Suprapubic skin (tissue), 4 donors: ENCODE measurements at regions not wholly inside any gene's neighbourhood (a gene's known extent, or its start where the extent isn't known, plus 50 kb on each side); places are given as distances from the start of the nearest gene placed in this dataset.

Source experiments
- DNase-seq, 2 donors: peaks; one replicate each; pipeline ENCODE4 v3.0.0-alpha.2; 2019; ENCODE audit warnings: low spot score in 2 of 2
- H3K27ac ChIP-seq: fragments of 200-600 bp; sonication (generic); one replicate; pipeline ENCODE4 v1.5.1; 2019
- H3K27me3 ChIP-seq: fragments of 200-600 bp; sonication (generic); one replicate; pipeline ENCODE4 v1.5.1; 2019
- H3K36me3 ChIP-seq: fragments of 200-600 bp; sonication (generic); one replicate; pipeline ENCODE4 v1.5.1; 2019
- H3K4me1 ChIP-seq: fragments of 200-600 bp; sonication (generic); one replicate; pipeline ENCODE4 v1.5.1; 2019
- H3K4me3 ChIP-seq: fragments of 200-600 bp; sonication (generic); one replicate; pipeline ENCODE4 v1.5.1; 2019; ENCODE audit warnings: mild to moderate bottlenecking
- H3K9me3 ChIP-seq: fragments of 200-600 bp; sonication (generic); one replicate; pipeline ENCODE4 v1.5.1; 2019
- CTCF ChIP-seq, 2 donors: fragments of 200-600 bp in 1 of 2; fragments of 450-650 bp in 1 of 2; sonication (generic) in 1 of 2; IDR thresholded peaks; one replicate each; pipeline ENCODE4 v1.5.1; 2016 to 2019; ENCODE audit warnings: antibody characterized with exemption in 2 of 2, mild to moderate bottlenecking in 1 of 2, moderate library complexity in 1 of 2
- EP300 ChIP-seq: sonication (generic); formaldehyde crosslinking; IDR thresholded peaks from one replicate; pipeline ENCODE4 v1.6.1; 2017; ENCODE audit warnings: antibody characterized with exemption
- POLR2A ChIP-seq, 2 donors: fragments of 450-650 bp; IDR thresholded peaks; one replicate each; pipeline ENCODE4 v1.6.1; 2017; ENCODE audit warnings: antibody characterized with exemption in 2 of 2, mild to moderate bottlenecking in 2 of 2, moderate library complexity in 2 of 2
- POLR2AphosphoS5 ChIP-seq, 3 donors: sonication (generic); formaldehyde crosslinking; IDR thresholded peaks; one replicate each; pipeline ENCODE4 v1.6.1; 2017; ENCODE audit warnings: antibody characterized with exemption in 3 of 3
- WGBS: methylation state at CpG from one replicate; pipeline ENCODE4 v1.1.5; 2018; 5-methylcytosine and 5-hydroxymethylcytosine counted together

DNA sequence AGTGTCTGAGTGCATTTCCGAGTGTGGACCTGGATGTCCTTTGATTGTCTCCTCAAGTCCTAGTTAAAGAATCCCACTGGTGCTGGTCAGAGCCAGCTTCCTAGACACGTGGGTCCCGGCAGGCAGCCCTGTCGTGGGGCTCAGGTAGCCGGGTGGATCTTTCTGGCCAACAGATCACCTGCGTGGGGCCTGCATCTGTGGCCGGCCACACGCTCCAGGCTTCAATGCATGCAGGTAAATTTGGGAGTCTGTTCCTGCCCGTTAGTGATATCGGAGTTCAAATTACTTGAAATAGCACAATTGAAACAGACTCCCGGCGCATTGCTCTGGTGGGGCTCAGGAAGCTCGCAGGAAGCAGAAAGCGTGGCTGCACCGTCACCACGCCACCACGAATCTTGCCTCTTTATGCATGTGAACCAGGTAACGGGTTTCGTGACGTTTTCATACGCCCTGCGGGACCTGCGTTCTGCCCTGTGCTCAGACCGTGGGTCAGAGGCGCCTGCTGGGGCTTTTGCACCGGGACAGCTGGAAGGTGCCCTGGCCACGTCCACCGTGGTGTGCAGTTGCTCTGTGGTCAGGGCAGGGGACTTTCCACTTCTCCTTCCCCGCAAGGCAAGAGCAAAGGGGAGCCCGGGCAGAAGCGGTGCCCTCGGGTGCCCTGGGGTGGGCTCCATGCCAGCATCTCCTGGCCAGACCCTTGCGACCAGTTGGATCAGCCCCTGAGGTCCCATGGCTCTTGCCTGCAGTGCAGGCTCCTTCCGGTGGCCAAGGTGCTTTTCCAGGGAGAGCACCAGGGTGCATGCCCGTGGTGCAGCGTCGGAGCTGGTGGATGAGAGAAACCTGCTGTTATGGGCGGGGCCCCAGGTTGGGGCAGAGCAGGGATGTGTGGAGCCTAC lies 803.5 kb downstream of the BRD1 start:
- Histone ChIP-seq H3K27me3 (peaks cover 70% of the 10 kb centered on the region), H3K9me3 (no peaks in the 10 kb centered on the region), H3K36me3 (no peaks in the 10 kb centered on the region), H3K4me3 (no peak overlapping the region), H3K27ac (no peak overlapping the region), H3K4me1 (no peaks in the 10 kb centered on the region)
- 82% methylated on average over 23 of the region's 38 CpGs for WGBS
- no peak for TF ChIP-seq CTCF (IDR thresholded peaks at IDR 0.05)
- TF ChIP-seq EP300: no peak
- TF ChIP-seq POLR2A (IDR thresholded peaks at IDR 0.05): no peak
- no peak for TF ChIP-seq POLR2AphosphoS5 (IDR thresholded peaks at IDR 0.05)
- peak; percentile 53 to 63 for DNase-seq

DNA sequence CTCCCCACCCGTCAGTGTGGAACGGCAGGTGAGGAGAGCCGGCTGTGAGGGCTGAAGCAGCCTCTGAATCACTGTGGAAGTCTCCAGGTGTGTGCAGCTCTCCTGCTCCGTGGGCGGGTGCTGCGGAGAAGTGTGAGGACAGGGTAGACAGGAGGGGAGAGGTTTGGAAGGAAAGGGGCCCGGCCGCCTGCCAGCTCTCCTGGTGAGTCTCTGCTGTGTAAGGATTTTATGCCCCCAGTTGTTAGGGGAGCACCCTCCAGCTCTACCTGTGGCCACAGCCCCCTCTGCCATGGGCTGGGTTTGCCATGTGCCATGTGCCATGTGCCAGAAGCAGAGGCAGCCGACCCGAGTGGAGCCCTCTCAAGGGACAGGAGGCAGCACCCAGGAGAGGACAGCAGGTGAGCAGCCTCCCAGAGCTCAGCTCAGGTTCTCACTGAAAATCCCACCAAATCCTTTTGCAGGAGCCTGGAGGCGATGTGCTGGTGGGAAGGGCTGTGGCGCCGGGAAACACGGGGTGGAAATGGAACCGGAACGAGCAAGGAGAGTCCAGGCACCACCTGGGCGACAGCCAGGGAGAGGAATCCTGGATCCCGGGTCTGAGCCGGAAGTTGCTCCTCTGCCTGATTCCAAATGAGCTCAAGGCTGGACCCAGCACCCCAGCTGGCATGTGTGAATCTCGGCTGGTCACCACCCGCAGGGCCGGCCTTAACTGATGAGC lies 804.4 kb downstream of the BRD1 start:
- Histone ChIP-seq H3K4me1 (no peaks in the 10 kb centered on the region), H3K27ac (no peak overlapping the region), H3K9me3 (no peaks in the 10 kb centered on the region), H3K27me3 (peaks cover 66% of the 10 kb centered on the region), H3K4me3 (no peak overlapping the region), H3K36me3 (no peaks in the 10 kb centered on the region)
- TF ChIP-seq CTCF (IDR thresholded peaks at IDR 0.05) (no peak), EP300 (no peak), POLR2AphosphoS5 (IDR thresholded peaks at IDR 0.05) (no peak), POLR2A (IDR thresholded peaks at IDR 0.05) (no peak)
- DNase-seq: peak; percentile 37 to 73
- WGBS: 83% methylated on average over 14 of the region's 22 CpGs

DNA sequence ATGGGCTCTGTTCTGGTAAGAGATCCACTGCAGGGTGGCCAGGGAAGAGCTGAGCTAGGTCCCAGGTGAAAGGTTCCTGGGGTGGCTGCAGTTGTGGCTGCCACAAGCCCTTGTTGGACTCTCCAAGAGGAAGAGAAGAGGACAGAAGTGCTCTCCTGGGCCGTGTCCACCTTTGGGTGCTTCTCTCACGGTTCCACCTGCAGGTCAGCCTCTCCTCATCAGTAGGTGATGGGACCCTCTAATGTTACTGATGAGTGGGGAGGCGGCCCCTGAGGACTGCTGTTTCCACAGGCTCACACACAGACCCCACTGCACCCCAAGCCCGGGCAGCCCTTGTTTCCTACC lies 804.9 kb downstream of the BRD1 start:
- H3K4me3 ChIP-seq: no peak overlapping the region
- WGBS: 76% methylated on average over 3 of the region's 4 CpGs
- no peaks in the 10 kb centered on the region for H3K36me3 ChIP-seq
- no peaks in the 10 kb centered on the region for H3K4me1 ChIP-seq
- no peak for TF ChIP-seq EP300
- no peak for TF ChIP-seq POLR2AphosphoS5 (IDR thresholded peaks at IDR 0.05)
- no peak for DNase-seq
- H3K27ac ChIP-seq: no peak overlapping the region
- no peaks in the 10 kb centered on the region for H3K9me3 ChIP-seq
- H3K27me3 ChIP-seq: peaks cover 62% of the 10 kb centered on the region

- Histone ChIP-seq H3K36me3 (no peaks in the 10 kb centered on the region), H3K27ac (no peak overlapping the region), H3K4me1 (no peaks in the 10 kb centered on the region), H3K27me3 (peaks cover 56% of the 10 kb centered on the region), H3K4me3 (no peak overlapping the region), H3K9me3 (no peaks in the 10 kb centered on the region)
- TF ChIP-seq POLR2A (IDR thresholded peaks at IDR 0.05): no peak
- no peak for TF ChIP-seq POLR2AphosphoS5 (IDR thresholded peaks at IDR 0.05)
- TF ChIP-seq EP300: no peak
- no peak for TF ChIP-seq CTCF (IDR thresholded peaks at IDR 0.05)
- WGBS: 59% methylated on average over 17 of the region's 23 CpGs
- DNase-seq: peak; percentile 44 to 69
Observed at GRCh38 chr22:49021926-49022815, 805.5 kb downstream of the BRD1 start.

DNA sequence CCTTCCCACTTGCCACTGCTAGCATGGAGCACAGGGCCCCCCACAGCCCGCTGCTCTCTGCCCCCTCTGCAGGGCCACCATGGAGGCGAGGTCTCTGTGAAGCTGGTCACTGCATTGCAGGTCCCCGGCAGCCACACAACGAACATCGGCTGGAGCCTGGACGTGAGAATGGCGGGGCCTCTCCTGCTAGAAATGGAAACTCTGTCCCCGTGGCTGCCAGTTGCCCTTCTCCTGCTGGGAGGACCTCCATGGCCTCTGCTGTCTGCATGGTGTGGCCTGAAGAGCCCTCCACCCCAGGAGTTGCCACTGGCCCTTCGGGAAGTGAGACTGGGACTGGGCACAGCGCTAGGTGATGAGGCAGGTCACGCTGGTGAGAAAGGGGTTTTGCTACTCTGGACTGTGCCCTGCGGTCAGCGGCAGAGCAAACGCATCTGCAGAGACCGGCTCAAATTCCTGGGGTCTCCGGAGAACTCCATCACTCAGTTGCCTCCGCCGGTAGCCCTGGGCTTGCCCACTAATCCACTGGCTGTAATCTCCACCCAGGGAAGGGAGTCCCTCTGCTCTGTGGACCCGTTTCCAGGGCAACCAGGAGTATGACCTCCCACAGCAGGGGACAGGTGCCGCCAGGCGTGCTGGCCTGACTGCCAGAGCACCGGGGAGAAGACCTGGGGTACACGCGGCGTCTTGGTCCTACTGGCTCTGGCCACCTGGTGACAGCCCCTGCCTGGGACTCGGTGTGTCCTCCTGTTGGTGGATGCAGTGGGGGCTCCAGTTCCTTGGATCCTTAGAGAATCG lies 806.3 kb downstream of the BRD1 start:
- Histone ChIP-seq H3K36me3 (no peaks in the 10 kb centered on the region), H3K9me3 (no peaks in the 10 kb centered on the region), H3K27ac (no peak overlapping the region), H3K4me1 (peaks cover 2% of the 10 kb centered on the region), H3K4me3 (no peak overlapping the region), H3K27me3 (peaks cover 52% of the 10 kb centered on the region)
- DNase-seq: peak; percentile 44 to 67
- 84% methylated on average over 8 of the region's 27 CpGs for WGBS
- TF ChIP-seq EP300: no peak
- TF ChIP-seq POLR2A (IDR thresholded peaks at IDR 0.05): no peak
- no peak for TF ChIP-seq CTCF (IDR thresholded peaks at IDR 0.05)
- no peak for TF ChIP-seq POLR2AphosphoS5 (IDR thresholded peaks at IDR 0.05)
